HG03558 (cell line): ENCODE measurements at regions not wholly inside any gene's neighbourhood (a gene's known extent, or its start where the extent isn't known, plus 50 kb on each side); places are given as distances from the start of the nearest gene placed in this dataset.
"Not testable (repeated sequence)": the region's sequence is repeated elsewhere in the genome, so short reads cannot be mapped to it uniquely, and the experiment has no call there.

Experiments
- ATAC-seq: cut with Tn5 transposase; IDR thresholded peaks from one replicate; pipeline ENCODE4 v1.9.1; 2021; ENCODE audit warnings: moderate number of reproducible peaks; ENCODE audit not compliant: unreplicated experiment; ENCODE audit errors: extremely low read depth

DNA sequence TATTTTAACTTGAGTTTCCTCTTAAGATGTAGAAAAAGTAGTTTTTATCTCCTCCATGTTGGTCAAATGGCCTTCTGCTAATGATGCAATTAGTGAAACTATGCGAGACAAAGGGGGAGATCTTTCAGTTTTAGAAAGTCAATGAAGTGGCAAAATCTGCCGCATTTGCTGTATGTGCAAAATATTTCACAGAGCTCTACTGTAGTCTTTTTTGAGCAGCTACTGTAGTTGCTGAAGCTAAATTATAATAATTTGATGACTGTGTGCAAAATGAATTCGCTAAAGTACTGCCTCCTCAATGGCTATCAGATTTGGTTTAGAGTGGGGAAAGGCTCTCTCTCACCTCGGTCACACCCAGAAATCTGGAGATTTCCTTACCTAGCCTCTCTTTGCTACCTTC is 267.6 kb upstream of the ZFP64 start:
- ATAC-seq: no peak

DNA sequence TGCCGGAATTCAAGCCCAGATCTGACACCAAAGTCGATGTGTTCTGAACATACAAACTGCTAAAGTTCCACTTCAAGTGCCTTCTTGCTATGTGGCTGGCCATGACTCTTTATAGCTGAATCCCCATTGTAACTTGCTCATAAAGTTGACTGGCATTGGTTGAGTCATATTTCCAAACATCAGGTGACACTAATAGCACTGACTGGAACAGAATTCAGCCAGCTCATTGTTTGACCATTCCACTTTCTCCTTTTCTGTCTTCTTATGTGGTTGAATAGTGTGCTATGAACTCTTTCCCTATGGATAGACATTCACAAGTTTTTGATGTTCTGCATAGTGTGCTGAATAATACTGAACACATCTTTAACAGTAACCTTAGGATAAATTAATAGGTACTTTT is 266.2 kb upstream of the ZFP64 start:
- ATAC-seq: no peak

DNA sequence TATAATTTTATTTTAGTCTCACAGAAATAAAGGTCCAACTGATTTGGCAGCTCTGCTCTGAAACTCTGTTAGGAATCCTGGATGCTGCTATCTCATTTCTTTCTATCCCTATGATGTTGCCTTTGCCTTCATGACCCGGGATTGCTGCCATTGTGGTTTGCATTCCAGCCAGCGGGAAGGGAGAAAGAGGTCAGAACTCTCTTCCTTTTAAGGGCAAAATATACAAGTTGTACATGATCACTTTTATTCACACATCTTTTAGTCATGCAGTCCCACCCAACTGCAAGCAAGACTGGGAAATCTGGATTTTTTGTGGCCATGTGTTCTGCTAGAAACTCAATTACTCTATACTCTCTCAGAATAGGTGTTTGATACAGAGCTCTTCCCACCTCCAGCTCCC is 263.1 kb upstream of the ZFP64 start:
- ATAC-seq: no peak

DNA sequence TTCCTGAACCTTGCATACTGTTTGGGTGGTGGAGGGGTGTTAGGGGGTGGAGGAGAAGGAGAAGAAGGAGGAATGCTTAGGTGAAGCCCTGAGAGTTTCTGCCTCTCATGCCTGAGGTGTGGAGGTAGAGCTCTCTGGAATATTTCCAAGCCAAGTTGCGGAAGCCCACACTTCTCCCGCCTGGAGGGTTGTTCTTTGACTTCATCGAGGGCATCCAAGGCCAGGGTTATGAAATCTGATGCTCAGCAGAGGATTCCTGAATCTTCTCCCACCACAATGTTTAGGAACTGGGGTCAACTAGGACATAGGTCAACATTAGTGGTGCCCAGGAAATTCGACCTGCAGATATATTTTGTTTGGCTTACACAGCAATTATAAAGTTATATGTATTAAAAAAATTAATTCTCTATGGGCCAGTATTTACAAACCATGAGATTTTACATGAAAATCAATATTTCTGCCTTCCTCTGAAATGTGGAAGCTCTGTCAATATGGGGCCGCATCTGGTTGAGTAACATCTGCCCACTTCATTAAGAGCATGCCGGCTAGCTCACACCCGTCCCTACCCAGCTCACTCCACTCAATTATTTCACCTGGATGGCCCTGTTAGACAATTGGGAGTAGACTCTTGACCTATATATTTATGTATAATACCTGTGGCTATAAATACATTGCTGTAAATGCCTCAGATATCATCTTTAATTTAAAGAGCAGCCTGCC is 257.1 kb upstream of the ZFP64 start:
- ATAC-seq: no peak

DNA sequence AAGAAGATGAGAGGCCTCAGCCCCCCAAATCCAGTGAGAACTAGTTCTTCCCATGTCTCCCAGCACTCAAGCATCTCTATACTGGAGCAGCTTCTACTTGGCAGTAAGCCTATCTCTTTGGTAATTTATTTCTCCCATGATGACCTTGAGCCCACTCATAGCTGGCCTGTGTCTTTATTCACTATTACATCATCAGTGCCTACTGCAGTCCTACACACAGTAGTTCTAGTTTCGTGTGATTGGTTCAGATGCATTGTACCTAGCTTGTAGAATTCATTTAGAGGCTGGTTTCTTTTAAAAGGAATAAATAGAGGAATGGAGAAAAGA is 255.6 kb upstream of the ZFP64 start:
- ATAC-seq: no peak

DNA sequence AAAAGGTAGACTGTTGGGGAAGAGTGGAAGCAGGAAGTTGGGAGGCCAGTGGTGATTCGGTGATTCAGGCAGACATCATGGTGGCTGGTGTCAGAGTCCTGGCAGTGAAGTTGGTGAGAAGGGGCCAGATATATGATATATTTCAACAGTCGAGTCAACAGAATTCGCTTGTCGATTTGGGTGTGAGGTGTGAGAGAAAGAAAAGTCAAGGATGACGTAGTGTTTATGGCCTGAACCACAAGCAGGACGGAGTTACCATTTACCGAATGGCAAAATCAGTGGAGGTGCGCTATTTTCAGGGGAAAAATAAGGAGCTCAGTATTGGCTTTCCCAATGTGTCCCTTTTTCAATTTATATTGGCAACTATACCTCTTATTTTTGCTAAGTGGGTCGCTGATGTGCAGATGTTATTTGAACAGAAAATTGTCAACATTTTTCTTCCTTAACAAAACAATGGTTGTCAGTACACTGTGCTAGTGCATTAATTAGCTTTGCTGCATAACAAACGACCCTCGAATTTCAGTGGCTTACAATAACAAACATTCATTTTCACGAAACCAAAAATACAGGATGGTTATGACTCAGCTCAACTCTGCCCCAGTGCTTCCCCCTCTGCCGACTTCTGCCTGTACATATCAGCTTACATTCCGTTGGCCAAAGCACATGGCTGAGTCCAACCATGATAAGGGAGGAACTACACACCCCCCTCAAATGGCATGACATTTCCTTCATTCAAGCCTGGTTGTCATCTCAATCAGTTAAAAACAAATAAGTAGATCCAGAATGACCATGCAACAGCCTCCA is 255.0 kb upstream of the ZFP64 start:
- ATAC-seq: no peak

DNA sequence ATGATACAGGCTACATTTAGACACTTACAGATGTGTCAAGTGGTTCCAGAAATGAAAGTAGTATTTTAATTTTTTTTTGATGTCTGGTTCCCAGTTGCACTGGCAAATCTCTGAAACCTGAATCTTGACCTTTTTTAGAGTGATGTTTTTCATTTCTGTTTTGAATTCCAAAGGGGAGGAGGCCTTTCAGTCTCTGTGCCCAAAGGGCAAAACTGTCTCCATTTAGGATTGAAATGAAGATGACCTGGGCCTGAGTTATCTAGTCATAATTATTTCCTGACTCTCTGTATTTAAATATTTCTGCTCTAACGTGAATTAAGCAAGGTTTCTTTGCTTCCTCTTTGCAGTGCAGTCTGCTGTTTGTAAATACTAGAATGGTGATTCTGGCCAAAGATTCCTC is 252.9 kb upstream of the ZFP64 start:
- ATAC-seq: no peak

DNA sequence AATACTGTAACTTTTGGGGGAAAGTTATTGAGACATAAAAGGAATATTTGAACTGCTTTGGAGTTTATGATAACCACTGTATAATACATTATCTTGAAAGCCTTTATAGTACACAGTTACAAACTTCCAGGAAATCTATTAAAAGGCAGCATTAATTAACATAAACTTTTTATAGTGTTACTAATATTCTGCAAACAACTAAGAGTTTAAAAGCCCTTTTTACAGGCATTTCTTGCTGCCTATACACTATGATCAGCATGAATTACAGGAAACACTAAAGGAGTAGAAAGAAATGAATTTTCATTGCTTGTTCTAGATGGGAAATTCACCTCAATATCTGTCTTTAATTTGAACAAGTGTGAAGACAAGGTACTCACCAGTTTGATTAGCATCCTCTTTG is 252.3 kb upstream of the ZFP64 start:
- no peak for ATAC-seq

DNA sequence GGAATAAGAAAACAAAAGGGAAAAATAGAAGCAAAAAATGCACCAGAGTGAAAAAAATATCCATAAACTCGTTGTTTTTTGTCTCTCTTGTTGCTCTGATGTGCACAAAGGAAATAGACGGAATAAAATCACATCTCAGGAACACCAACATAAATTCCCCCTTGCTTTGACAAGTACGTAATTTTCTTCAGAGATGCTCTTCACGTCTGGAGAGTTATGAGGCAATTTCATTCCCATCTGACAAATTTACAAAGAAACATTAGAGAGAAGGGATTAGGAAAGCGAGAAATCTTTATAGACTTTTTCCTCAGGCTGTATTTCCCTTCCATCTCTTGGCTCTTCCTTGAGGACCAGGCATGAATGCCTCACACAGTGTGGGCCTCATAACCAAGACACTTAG is 250.1 kb upstream of the ZFP64 start:
- ATAC-seq: no peak

DNA sequence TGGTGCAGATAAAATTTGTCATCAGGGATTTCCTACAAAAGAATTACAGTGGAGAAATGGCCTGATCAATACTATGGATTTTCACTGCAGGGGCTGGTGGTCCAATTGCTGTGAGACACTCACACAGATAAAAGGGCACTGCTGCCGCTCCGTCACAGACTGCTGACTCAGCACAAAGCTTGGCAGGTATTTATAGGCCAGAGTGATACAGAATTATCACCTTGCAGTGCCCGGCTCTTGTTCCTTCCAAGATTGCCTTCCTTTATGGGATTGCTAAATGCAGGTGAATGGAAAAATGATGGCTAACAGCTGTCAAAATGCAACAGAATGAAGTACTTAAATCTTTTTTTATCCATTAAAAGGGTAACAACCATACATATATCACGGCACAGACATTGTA is 247.8 kb upstream of the ZFP64 start:
- no peak for ATAC-seq

DNA sequence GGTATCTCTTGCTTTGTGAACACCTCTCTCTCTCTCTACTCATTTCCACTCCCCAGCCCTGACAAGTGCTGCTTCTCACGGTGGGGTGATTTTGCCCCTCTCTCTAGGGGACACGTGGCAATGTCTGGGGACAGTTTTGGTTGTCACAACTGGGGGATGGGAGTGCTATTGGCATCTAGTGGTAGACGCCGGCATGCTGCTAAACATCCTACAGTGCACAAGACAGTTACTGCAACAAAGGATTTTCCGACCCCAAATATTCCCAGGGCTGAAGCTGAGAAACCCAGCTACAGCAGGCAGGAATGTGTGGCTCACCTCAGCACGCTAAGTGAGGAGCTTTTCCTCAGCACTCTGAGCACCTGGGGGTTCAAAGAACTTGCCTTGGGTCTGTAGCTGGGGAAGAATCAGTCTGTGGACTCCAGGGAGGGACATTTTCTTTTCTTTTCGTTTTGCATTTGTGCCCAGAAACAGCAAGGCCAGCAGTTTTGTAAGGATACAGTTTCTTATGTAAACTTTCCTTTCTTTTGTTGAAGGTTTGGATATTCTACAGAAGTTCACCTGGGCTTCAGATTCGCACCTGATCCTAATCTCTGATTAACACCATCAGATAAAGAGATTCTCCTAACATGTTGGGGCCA is 246.9 kb upstream of the ZFP64 start:
- ATAC-seq: no peak

DNA sequence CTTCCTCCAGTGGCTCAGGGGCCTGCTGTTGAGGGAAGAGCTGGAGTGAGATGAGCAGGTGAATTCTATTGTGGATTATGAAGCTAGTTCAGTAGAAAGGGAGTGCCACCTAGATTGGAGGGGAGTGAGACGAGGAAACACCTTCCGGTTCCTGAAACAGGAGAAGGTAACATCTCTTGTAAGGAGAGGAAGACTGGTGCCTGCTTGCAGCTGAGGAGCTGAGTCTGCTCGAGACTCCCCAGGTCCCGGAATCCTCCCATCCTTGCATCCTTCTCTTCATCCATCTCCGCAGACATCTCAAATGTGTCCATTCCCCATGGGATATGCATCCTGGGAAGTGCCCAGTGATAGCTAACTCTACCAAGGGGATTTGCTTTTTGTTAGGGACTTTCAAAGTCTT is 242.9 kb upstream of the ZFP64 start:
- no peak for ATAC-seq

DNA sequence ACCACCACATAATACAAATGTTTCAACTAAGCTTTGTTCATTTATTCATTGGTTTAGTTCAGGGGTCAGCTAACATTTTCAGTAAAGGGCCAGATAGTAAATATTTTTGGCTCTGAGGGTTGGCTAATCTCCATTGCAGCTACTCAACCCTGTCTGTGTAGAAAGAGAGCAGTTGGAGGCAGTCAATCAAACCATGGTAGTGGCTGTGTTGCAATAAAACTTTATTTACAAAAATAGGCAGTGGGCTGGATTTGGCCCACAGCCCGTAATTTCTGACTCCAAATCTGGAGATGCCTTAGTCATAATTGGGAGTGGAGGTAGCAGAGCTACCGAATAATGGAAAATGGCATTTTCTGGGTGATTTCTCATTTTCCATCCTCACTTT is 242.5 kb upstream of the ZFP64 start:
- no peak for ATAC-seq

DNA sequence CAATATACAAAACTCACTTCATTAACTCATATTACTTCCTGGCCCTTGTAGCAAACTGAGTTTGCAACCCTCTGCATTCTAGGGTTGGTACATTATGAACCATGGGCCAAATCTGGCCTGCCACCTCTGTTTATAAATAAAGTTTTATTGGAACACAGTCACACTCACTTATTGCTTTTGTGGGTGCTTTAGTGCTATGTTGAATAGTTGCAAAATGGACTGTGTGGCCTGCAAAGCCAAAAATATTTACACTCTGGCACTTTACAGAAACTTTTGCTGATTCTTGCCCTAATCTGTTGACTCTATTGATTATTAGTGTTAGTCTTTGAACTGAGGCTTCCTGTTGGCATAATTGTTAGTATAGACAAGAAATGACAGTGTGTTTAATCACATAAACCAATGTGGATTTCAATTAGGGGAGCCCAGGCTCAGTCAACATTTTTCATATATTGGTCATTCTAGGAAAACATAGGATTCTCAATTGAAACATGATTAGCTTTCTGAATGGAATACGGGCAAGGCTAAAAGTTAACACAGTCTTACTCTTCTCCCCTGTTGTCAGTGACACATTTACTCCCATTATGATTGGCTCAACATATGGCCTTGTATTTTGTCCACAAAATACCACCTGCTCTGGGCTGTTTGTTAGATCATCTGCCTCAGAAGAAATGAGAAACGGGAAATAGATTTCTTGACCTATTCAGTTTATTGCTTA is 241.9 kb upstream of the ZFP64 start:
- ATAC-seq: no peak

DNA sequence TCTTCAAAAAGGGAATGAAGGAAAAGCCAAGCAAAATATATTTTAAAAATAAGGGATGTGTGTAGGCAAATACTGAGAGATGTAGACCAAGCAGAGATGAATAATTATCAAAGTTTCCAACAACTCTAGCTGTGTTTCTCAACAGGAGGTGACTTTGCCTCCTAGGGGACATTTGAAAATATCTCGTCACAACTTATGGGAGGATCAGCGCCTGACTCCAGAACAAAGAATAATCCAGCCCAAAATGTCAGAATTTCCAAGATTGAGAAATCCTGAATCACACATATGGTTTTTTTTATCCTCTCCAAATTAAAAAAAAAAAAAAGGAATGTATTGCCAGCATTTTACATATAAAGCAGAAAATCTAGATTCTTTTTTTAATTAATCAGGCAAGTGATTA is 241.2 kb upstream of the ZFP64 start:
- ATAC-seq: no peak

DNA sequence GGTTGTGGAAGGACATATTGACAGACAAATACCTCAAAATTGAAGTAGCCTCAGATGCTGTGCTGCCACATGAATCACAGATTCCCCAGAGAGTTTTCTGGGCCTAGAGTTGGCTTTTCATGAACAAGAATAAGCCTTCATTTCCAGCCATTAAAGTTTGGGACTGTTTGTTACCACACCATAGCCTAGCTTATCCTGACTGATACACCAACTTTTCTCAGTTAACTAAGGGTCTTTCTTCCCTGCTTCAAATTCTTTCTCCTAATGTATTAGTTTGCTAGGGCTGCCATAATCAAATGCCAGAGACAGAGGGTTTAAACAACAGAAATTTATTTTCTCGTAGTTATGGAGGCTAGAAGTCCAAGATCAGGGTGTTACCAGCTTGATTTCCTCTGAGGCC is 237.4 kb upstream of the ZFP64 start:
- no peak for ATAC-seq

DNA sequence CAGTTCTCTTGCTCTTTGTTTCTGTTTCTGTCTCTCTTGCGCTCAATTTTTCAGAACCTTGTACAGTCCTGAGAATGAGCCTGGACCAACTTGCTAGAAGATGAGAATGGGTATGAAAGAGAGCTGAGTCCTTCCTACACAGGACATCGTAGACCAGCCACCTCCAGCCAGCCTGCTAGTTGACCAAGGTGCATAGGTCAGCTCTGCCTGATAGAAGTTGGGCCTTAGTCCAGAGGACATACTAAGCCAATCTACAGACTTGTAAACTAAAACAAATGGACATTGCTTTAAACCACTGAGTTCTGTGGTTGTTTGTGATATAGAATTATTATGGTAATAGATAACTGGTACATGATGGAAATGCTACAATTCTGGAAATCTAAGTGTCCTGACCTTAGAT is 236.4 kb upstream of the ZFP64 start:
- no peak for ATAC-seq

DNA sequence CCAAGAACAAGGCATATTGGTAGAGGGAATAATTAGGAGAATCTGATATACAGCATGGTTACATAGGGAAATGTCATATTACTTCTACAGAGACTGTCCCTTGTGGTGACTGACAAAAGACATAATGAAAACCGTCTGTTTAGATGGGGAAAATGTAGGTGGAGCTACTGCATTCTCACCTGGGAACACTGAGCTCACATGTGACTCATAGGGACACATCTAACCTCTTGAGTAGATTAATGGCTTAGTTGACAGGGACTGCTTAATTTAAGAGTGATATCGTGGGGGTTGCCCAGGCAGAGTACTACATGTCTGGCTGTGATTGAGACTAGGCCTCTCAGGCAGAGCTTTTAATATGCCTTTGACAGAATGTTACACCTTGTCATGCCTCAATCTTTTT is 235.3 kb upstream of the ZFP64 start:
- ATAC-seq: no peak

DNA sequence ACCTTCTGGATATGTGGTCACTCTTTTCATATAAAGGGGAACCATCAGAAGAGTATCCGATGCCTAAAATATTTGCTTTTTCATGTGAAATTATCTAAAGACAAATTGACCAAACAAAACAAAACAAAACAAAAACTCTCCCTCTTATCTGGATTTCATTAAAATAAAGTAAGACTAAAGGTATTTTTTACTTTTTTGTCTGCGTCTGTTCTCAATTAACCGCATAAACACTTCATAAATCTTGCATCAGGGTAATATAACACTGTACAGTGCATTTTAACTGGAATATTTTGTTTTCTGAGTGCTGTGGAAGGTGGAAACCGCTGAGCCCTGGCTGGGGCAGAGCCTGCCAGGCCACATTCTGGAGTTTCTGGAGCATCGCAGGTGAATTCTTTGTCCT is 234.1 kb upstream of the ZFP64 start:
- no peak for ATAC-seq

DNA sequence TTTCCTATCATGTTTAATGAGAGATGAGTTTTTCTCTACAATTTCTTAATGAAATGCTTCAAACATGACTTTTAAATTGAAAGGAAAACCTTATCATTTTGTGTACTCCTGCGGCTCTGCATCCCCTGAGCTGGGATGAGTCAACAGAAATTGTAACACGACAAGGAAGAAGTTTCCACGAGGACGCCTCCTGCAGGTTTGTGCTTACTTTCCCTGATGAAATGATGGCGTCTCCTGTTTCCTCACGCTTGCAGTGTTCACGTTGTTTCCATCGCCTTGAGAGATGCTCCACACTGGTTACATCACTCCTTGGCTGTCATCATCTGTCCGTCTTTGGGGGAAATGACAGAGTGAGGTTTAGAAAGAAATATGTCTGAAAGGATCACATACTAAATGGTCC is 233.7 kb upstream of the ZFP64 start:
- ATAC-seq: no peak

DNA sequence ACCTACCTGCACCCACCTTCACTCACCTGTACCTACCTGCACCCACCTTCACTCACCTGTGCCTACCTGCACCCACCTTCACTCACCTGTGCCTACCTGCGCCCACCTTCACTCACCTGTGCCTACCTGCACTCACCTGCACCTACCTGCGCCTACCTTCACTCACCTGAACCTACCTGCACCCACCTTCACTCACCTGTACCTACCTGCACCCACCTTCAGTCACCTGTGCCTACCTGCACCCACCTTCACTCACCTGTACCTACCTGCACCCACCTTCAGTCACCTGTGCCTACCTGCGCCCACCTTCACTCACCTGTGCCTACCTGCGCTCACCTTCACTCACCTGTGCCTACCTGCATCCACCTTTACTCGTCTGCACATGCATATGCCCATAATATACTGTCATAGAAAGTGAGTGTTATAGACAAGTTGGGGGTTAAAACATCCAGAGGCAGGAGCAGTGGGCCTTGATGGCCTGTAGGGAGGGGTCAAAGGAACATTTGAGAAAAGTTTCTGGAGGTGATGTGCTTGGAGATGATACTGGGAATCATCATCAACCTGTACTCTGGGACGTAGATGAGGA is 232.9 kb upstream of the ZFP64 start:
- not testable (repeated sequence) for ATAC-seq
